Fibroblast of lung (primary cell): ENCODE measurements at regions not wholly inside any gene's neighbourhood (a gene's known extent, or its start where the extent isn't known, plus 50 kb on each side); places are given as distances from the start of the nearest gene placed in this dataset.

Experiments
- CTCF ChIP-seq, 2 donors: IDR thresholded peaks in 1 of 2; conservative IDR thresholded peaks in 1 of 2; 1 replicate in 1 of 2; 2 replicates in 1 of 2; pipeline ENCODE4 v1.5.1; 2011 to 2012; ENCODE audit warnings: low read length in 2 of 2, control low read depth in 1 of 2, inconsistent platforms in 1 of 2, low read depth in 1 of 2, mild to moderate bottlenecking in 1 of 2
- EZH2 ChIP-seq: IDR thresholded peaks from 2 replicates; pipeline ENCODE4 v1.5.1; 2012; ENCODE audit warnings: low read length, control low read depth, mild to moderate bottlenecking; ENCODE audit errors: missing control alignments

GRCh38 chr6:80445751-80446150 is 339.3 kb downstream of the BCKDHB start:
- TF ChIP-seq CTCF (conservative IDR thresholded peaks at IDR 0.05 in 1 of 2, IDR thresholded peaks at IDR 0.05 in 1 of 2; ENCODE audit: low read depth in 1 of 2, low read length in 2 of 2) = no peak
- no peak for TF ChIP-seq EZH2
